GM21619 (cell line): ENCODE measurements at regions not wholly inside any gene's neighbourhood (a gene's known extent, or its start where the extent isn't known, plus 50 kb on each side); places are given as distances from the start of the nearest gene placed in this dataset.

Experiments
- ATAC-seq: cut with Tn5 transposase; IDR thresholded peaks from one replicate; pipeline ENCODE4 v1.9.1; 2021; ENCODE audit not compliant: unreplicated experiment

GRCh38 chr11:115564851-115565250 lies 60.6 kb upstream of the CADM1 start:
- no peak for ATAC-seq

DNA sequence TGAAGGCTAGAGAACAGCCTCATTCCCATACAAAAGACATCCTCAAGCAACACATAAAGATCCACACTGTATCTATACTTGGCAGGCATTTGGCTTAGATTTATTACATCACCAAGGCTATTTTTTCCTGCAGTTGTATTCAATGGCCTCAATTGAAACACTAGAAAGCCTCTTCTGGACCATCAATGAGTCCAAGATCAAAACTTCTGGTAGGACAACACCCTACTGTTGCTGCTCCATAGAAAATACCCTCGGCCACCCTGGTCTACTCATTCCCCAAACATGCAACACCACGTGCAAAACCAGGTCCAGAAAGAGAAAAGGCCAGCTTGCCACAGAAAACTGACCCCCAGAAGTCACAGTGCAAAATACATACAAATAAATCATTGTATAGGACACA lies 56.9 kb upstream of the CADM1 start:
- ATAC-seq: no peak

GRCh38 chr11:115558635-115559034 lies 54.4 kb upstream of the CADM1 start:
- no peak for ATAC-seq

GRCh38 chr11:115557681-115558080 lies 53.5 kb upstream of the CADM1 start:
- no peak for ATAC-seq

DNA sequence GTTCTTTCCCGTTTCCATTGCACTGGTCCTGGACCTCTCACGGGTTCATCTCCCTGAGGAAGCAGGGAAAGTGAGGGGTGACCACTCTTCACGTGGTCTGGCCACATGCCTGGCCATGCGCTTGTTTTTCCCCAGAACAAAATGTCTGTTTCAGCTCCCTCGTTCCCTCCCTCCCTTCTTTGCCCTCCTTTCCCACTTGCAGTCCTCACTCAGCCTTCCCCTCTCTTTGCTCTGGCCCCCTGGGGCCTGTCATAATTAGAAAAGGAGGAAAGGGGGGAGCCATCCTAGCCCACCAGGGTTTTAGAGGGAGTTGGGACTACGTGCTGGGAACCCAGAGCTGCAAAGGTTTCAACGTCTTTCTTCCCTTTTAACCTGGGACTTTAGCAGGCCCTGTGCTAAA lies 52.8 kb upstream of the CADM1 start:
- ATAC-seq: no peak

DNA sequence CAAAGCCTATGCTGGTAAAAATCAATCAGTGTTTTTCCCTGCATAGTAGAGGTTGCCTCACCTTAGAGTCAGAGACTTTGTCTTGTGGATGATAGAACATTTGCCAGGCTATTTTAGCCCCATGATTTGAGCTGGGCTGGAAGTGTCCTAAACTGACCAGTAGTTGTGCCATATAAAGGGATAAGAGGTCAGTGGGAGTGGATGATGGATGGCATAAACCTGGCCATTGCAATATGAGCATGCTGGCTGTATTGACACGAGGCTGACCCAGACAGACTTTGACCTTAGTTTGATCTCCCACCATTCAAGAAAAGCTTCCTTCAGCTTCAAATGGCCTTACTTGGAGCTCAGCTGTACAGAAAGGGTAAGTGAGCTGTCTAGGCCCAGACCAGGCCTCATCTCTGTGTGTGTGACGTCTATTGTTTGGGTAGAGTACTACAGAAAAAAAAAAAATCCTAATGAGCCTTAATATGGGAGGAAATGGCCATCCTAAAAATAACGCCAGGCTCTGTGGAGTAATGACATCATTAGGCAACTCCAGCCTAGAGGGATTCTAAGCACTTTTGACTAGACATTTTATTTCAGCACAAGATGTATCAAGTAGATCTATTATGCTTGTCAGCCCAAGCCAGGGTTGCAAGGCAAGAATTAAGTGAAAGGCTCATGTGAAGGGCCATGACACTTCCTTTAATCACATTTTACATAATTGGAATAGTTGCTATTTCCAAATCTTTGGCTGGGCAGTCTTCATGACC lies 51.3 kb upstream of the CADM1 start:
- ATAC-seq: no peak
